NB4 (cell line): ENCODE measurements at regions not wholly inside any gene's neighbourhood (a gene's known extent, or its start where the extent isn't known, plus 50 kb on each side); places are given as distances from the start of the nearest gene placed in this dataset.

Experiments used
- DNase-seq: peaks from one replicate; pipeline ENCODE4 v3.0.0; 2010; ENCODE audit warnings: low read depth
- H3K4me3 ChIP-seq: one replicate; pipeline ENCODE4 v1.5.1; 2011; ENCODE audit warnings: mild to moderate bottlenecking, low read depth, low read length, moderate library complexity
- CTCF ChIP-seq: IDR thresholded peaks from one replicate; pipeline ENCODE4 v1.5.1; 2012; ENCODE audit warnings: low read depth, low read length
- MAX ChIP-seq: IDR thresholded peaks from 2 replicates; pipeline ENCODE4 v1.6.1; 2011; ENCODE audit warnings: low read depth, low read length
- MYC ChIP-seq: IDR thresholded peaks from 2 replicates; pipeline ENCODE4 v1.6.1; 2011; ENCODE audit warnings: low read depth, low read length
- POLR2A ChIP-seq: IDR thresholded peaks from 2 replicates; pipeline ENCODE4 v1.6.1; 2011; ENCODE audit warnings: mild to moderate bottlenecking; ENCODE audit not compliant: insufficient read length; ENCODE audit errors: extremely low read depth

- no peak for DNase-seq
- H3K4me3 ChIP-seq: no peak overlapping the region
- TF ChIP-seq POLR2A (no peak), MYC (no peak), MAX (no peak), CTCF (no peak)
Observed at GRCh38 chr13:85638815-85639393, 160.3 kb downstream of the SLITRK6 start.

GRCh38 chr13:85638265-85638664 lies 161.0 kb downstream of the SLITRK6 start:
- DNase-seq: no peak

GRCh38 chr13:85632526-85633195 lies 166.6 kb downstream of the SLITRK6 start:
- DNase-seq: no peak
- no peak overlapping the region for H3K4me3 ChIP-seq
- TF ChIP-seq CTCF (no peak), MYC (no peak), POLR2A (no peak), MAX (no peak)

More at GRCh38 chr13:85638265-85638664, 161.0 kb downstream of the SLITRK6 start:
- TF ChIP-seq MYC (no peak), POLR2A (no peak), MAX (no peak), CTCF (no peak)
- no peak overlapping the region for H3K4me3 ChIP-seq

GRCh38 chr13:85631801-85632200 lies 167.4 kb downstream of the SLITRK6 start:
- no peak for DNase-seq
- H3K4me3 ChIP-seq: no peak overlapping the region
- no peak for TF ChIP-seq MYC
- no peak for TF ChIP-seq POLR2A
- TF ChIP-seq MAX: no peak
- TF ChIP-seq CTCF: no peak

GRCh38 chr13:85626603-85627002 lies 172.6 kb downstream of the SLITRK6 start:
- no peak overlapping the region for H3K4me3 ChIP-seq
- TF ChIP-seq MYC (no peak), POLR2A (no peak), CTCF (no peak), MAX (no peak)
- no peak for DNase-seq
